GM13977 (cell line): ENCODE measurements at regions not wholly inside any gene's neighbourhood (a gene's known extent, or its start where the extent isn't known, plus 50 kb on each side); places are given as distances from the start of the nearest gene placed in this dataset.

Experiments used
- DNase-seq: peaks from one replicate; pipeline ENCODE4 v3.0.0; 2012; ENCODE audit warnings: low spot score
- CTCF ChIP-seq: IDR thresholded peaks from 2 replicates; pipeline ENCODE4 v1.5.1; 2012; ENCODE audit warnings: mild to moderate bottlenecking, control low read depth; ENCODE audit not compliant: insufficient read depth; ENCODE audit errors: extremely low read depth, missing control alignments
- in situ Hi-C: fragments of 300-500 bp; cut with MboI; formaldehyde crosslinking; loops from one replicate; pipeline ENCODE4 v1.12.0; 2022; ENCODE audit warnings: low sequenced_read_pairs, low pct_unique_long_range_greater_than_20kb, mixed read lengths, inconsistent platforms; ENCODE audit not compliant: unreplicated experiment

- TF ChIP-seq CTCF = no peak
- DNase-seq = no peak
- in situ Hi-C loops = no loop called here
Observed at GRCh38 chr15:96495386-96495785, 164.9 kb downstream of the NR2F2 start.

- in situ Hi-C loops = no loop called here
- DNase-seq = no peak
- TF ChIP-seq CTCF = no peak
Observed at GRCh38 chr15:96497951-96498350, 167.5 kb downstream of the NR2F2 start.

- no peak for DNase-seq
- no peak for TF ChIP-seq CTCF
- in situ Hi-C loops = no loop called here
Observed at GRCh38 chr15:96500508-96500907, 170.0 kb downstream of the NR2F2 start.

- DNase-seq = no peak
- in situ Hi-C loops = no loop called here
- TF ChIP-seq CTCF = no peak
Observed at GRCh38 chr15:96501362-96501761, 170.9 kb downstream of the NR2F2 start.

- no peak for TF ChIP-seq CTCF
- in situ Hi-C loops = no loop called here
- no peak for DNase-seq
Observed at GRCh38 chr15:96502196-96502595, 171.7 kb downstream of the NR2F2 start.

- in situ Hi-C loops = no loop called here
- DNase-seq = no peak
- no peak for TF ChIP-seq CTCF
Observed at GRCh38 chr15:96503276-96503675, 172.8 kb downstream of the NR2F2 start.

GRCh38 chr15:96504371-96504770, 173.9 kb downstream of the NR2F2 start:
- DNase-seq = no peak
- in situ Hi-C loops = no loop called here
- TF ChIP-seq CTCF = no peak
